KMS-11 (cell line): ENCODE measurements at regions not wholly inside any gene's neighbourhood (a gene's known extent, or its start where the extent isn't known, plus 50 kb on each side); places are given as distances from the start of the nearest gene placed in this dataset.

Source experiments
- H2AFZ ChIP-seq: fragments of 200-600 bp; sonication (generic); 2 replicates; pipeline ENCODE4 v1.6.1; 2016; ENCODE audit warnings: antibody characterized with exemption, mixed run types, low read depth
- H3K27ac ChIP-seq: fragments of 200-600 bp; sonication (generic); 2 replicates; pipeline ENCODE4 v1.6.1; 2016; ENCODE audit warnings: mild to moderate bottlenecking, mixed run types
- H3K27me3 ChIP-seq: fragments of 200-600 bp; sonication (generic); 2 replicates; pipeline ENCODE4 v1.6.1; 2017; ENCODE audit warnings: mild to moderate bottlenecking, low read depth, mixed run types, moderate library complexity; ENCODE audit not compliant: insufficient read depth
- H3K36me3 ChIP-seq: fragments of 200-600 bp; sonication (generic); 2 replicates; pipeline ENCODE4 v1.6.1; 2017; ENCODE audit warnings: mild to moderate bottlenecking, mixed run types; ENCODE audit not compliant: insufficient read depth
- H3K4me1 ChIP-seq: fragments of 200-600 bp; sonication (generic); 2 replicates; pipeline ENCODE4 v1.6.1; 2016; ENCODE audit warnings: mild to moderate bottlenecking, low read depth, mixed run types; ENCODE audit not compliant: poor library complexity, severe bottlenecking
- H3K4me2 ChIP-seq: fragments of 200-600 bp; sonication (generic); 2 replicates; pipeline ENCODE4 v1.7.0; 2016; ENCODE audit warnings: mild to moderate bottlenecking, mixed run types
- H3K4me3 ChIP-seq: fragments of 200-600 bp; sonication (generic); IDR thresholded peaks from 2 replicates; pipeline ENCODE4 v1.6.1; 2017; ENCODE audit warnings: low read depth, low read length, mixed read lengths; ENCODE audit not compliant: insufficient read depth
- H3K79me2 ChIP-seq: fragments of 200-600 bp; sonication (generic); 2 replicates; pipeline ENCODE4 v1.6.1; 2016; ENCODE audit warnings: low read depth, mixed run types; ENCODE audit not compliant: insufficient read depth
- H3K9ac ChIP-seq: fragments of 200-600 bp; sonication (generic); 2 replicates; pipeline ENCODE4 v1.6.1; 2016; ENCODE audit warnings: mild to moderate bottlenecking, mixed run types
- H4K20me1 ChIP-seq: fragments of 200-600 bp; sonication (generic); 2 replicates; pipeline ENCODE4 v1.6.1; 2016; ENCODE audit warnings: mild to moderate bottlenecking, mixed run types; ENCODE audit not compliant: insufficient read depth
- TF ChIP-seq, protein P1 (sequence below): fragments of 200-600 bp; sonication (generic); conservative IDR thresholded peaks from 2 replicates; pipeline ENCODE4 v1.6.1; 2017; ENCODE audit warnings: low read depth, mild to moderate bottlenecking, antibody characterized with exemption, low read length, moderate library complexity, mixed read lengths

DNA sequence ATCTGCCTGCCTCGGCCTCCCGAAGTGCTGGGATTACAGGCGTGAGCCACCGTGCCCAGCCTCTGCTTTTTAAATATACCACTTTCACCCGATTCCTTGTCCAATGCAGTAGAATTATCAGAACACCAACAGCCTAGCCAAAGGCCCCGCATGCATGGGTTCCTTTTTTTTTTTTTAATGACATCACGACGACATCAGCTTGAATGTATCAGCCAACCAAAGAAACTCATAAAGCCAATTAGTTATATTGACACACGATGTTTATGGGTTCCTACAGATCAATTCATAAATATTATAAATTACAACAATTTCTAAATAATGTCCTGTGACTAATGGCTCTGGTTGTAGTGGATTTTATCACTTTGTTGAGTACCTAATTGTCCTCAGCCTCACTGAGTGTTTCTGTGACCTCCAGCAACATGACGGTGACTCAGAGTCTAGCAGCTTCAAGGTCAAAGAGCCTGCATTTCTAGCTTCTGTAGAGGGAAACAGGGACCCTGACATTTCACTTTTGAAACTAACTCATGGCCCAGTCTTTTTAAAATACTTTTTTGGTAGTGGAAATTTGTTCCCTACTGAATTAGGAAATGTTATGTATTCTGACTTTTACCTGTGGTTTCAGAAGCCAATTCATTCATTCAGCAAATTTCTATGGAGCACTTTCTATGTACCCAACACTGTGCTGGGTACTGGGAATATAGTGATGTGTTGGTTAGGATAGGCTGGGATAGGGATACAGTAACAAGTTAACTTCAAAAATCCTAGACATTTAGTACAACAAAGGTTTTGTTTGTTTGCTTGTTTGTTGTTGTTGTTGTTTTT lies 144.1 kb downstream of the SUDS3 start:
- Histone ChIP-seq H3K4me1 (no peaks in the 10 kb centered on the region), H2AFZ (no peak overlapping the region), H3K4me2 (no peak overlapping the region), H3K36me3 (no peaks in the 10 kb centered on the region), H3K27me3 (no peaks in the 10 kb centered on the region), H3K9ac (no peak overlapping the region), H4K20me1 (no peaks in the 10 kb centered on the region), H3K79me2 (no peaks in the 10 kb centered on the region), H3K27ac (no peak overlapping the region), H3K4me3 (no peak overlapping the region)
- TF ChIP-seq, protein P1, sequence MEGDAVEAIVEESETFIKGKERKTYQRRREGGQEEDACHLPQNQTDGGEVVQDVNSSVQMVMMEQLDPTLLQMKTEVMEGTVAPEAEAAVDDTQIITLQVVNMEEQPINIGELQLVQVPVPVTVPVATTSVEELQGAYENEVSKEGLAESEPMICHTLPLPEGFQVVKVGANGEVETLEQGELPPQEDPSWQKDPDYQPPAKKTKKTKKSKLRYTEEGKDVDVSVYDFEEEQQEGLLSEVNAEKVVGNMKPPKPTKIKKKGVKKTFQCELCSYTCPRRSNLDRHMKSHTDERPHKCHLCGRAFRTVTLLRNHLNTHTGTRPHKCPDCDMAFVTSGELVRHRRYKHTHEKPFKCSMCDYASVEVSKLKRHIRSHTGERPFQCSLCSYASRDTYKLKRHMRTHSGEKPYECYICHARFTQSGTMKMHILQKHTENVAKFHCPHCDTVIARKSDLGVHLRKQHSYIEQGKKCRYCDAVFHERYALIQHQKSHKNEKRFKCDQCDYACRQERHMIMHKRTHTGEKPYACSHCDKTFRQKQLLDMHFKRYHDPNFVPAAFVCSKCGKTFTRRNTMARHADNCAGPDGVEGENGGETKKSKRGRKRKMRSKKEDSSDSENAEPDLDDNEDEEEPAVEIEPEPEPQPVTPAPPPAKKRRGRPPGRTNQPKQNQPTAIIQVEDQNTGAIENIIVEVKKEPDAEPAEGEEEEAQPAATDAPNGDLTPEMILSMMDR, result no peak

DNA sequence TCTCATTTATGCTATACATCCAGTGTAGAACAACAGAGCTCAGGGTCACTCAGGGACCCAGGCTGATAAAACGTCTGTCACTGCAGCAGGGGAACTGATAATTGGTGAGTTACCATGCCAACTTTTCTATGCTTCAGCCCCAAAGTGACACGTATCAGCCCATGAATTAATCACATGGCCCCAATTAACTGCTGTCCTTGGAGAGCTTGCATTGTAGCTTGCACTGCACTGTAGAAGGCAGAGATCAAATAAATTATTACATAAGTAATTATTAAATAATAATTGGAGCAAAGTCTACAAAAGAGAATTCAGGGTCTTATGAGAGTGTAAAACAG lies 144.6 kb downstream of the SUDS3 start:
- no peaks in the 10 kb centered on the region for H3K36me3 ChIP-seq
- no peaks in the 10 kb centered on the region for H3K4me1 ChIP-seq
- no peak overlapping the region for H3K4me2 ChIP-seq
- TF ChIP-seq, protein P1, result no peak
- H3K4me3 ChIP-seq, result no peak overlapping the region
- no peak overlapping the region for H3K27ac ChIP-seq
- no peaks in the 10 kb centered on the region for H3K27me3 ChIP-seq
- H4K20me1 ChIP-seq, result no peaks in the 10 kb centered on the region
- no peak overlapping the region for H2AFZ ChIP-seq
- no peaks in the 10 kb centered on the region for H3K79me2 ChIP-seq
- no peak overlapping the region for H3K9ac ChIP-seq

DNA sequence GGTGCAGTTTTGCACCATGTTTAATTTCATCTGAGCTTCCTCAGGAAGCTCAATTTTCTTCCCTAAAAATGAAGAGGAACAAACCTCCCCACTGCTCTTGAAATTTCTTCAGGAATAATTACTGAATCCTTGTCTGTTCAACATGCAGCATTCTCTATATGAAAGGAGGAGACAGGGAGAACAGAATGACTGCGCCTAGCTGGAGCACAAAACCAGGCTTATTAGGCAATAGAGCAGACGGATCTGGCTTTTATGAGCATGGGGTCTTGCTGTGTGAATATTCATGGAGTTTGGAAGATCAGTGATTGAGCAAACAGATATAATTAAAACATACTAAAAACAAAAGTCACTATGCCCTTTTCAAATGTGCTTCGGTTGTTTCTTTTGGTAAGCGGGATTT lies 148.1 kb downstream of the SUDS3 start:
- Histone ChIP-seq H4K20me1 (no peaks in the 10 kb centered on the region), H3K4me2 (no peak overlapping the region), H3K9ac (no peak overlapping the region), H2AFZ (no peak overlapping the region), H3K27ac (no peak overlapping the region), H3K79me2 (no peaks in the 10 kb centered on the region), H3K36me3 (no peaks in the 10 kb centered on the region), H3K4me3 (no peak overlapping the region), H3K27me3 (no peaks in the 10 kb centered on the region), H3K4me1 (no peaks in the 10 kb centered on the region)
- TF ChIP-seq, protein P1, result no peak

DNA sequence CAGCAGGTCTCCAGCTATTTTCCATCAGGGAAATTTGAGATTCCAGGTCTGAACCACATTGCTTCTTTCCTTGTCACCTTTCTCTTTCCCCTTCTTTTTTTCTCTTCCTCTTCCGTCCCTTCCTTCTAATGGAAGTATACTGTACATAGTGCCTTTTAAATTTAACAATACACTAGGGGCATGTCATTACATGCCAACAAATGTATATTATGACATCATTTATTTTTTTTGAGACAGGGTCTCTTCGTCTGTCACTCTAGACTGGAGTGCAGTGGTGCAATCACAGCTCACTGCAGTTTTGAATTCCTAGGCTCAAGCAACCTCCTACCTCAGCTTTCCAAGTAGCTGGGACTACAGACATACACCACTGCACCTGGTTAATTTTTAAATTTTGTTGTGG lies 148.9 kb downstream of the SUDS3 start:
- Histone ChIP-seq H4K20me1 (no peaks in the 10 kb centered on the region), H3K4me3 (no peak overlapping the region), H2AFZ (no peak overlapping the region), H3K9ac (no peak overlapping the region), H3K27ac (no peak overlapping the region), H3K36me3 (no peaks in the 10 kb centered on the region), H3K4me2 (no peak overlapping the region), H3K4me1 (no peaks in the 10 kb centered on the region), H3K79me2 (no peaks in the 10 kb centered on the region), H3K27me3 (no peaks in the 10 kb centered on the region)
- TF ChIP-seq, protein P1, result no peak
